CD1c-positive myeloid dendritic cell (primary cell): ENCODE measurements at regions not wholly inside any gene's neighbourhood (a gene's known extent, or its start where the extent isn't known, plus 50 kb on each side); places are given as distances from the start of the nearest gene placed in this dataset.
A peak's percentile ranks its signal among the peaks of the same experiment; 100 is the strongest.

ENCODE experiments used
- DNase-seq: peaks from one replicate; pipeline ENCODE4 v3.0.0-alpha.2; 2016; ENCODE audit errors: extremely low spot score

DNA sequence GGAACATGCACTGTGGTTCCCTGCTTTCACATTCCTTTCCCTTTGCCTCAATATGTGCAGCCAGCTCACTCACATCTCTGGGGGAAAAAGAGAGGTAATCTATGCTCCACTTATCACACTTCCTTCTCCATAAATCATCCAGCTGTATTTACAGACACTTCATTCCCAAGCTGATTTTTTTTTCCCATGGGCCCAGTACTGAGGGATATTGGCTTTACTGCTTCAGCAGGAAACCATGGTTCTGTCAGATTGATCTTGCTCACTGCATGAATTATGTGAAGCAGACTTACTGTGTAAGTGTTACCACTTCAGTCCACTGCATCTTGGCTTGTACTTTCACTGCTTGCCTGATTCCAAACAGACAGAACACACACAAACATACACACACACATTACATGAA is 555.6 kb downstream of the CCER1 start:
- DNase-seq: no peak

DNA sequence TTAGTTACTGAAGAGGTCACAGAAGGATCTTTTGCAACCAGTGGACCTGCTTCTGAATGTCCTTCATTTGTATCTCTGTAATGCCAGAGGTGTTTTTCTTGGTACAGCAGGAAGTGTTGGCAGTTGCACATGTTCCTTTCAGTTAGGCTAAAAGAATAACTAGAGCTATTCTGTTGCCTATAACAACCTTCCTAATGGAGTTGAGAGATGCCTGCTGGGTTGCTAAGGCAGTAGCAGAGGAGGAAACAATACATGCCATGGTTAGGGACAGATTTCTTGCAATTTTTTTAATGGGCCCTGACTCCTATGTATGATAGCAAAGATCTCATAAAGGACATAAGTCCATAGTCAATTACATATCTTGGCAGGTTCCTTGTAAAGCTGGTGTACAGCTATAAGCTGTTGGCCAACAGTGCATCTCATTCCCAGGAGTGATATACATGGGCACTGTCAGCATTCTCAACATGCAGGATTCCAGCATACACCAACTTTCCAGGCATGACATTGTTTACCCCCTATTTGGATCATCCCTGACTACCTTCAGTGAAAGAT is 556.6 kb downstream of the CCER1 start:
- no peak for DNase-seq

DNA sequence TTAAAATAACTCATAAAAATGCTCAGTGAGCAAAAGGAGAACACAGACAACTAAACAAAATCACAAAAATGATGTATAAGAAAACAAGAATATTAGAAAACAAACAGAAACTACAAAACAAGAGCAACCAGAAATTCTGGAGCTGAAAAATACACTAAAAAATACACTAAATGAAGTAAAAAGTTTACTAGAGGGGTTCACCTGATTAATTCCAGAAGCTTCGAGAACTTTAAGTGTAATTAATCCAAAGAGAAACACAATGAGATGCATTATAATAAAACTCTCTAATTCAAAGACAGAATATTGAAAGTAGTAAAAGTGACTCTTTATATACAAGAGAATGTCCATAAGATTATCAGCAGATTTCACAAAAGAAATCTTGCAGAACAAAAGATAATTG is 558.4 kb downstream of the CCER1 start:
- no peak for DNase-seq

DNA sequence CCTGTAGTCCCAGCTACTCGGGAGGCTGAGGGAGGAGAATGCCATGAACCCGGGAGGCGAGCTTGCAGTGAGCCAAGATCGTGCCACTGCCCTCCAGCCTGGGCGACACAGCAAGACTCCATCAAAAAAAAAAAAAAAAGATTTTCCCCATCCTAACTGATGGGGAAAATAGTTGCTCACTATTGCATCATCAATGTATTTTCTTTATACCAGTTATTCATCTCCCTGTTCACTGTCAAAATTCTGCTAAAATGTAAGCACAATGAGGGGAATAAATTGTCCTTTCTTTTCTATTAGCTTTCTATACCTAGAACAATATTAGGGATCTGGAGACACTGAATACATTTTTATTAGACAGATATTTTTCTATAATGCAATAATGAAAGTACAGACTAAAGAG is 561.3 kb downstream of the CCER1 start:
- no peak for DNase-seq

DNA sequence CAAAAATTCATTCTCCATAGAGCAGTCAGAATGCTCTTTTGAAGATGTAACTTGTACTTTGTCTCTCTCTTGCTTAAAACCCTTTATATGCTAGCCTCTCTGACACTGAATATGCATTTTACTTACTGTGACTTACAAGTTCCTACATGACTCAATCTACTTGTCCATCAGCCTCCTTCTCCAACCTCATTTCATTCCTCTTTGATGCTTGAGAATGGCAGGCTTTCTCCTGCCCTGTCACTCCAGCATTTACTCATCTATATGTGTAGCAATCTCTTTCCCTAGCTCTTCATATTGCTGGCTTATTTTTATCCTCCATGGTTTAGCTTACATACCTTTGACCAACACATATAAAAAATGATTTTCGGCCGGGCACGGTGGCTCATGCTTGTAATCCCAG is 561.9 kb downstream of the CCER1 start:
- DNase-seq: no peak

DNA sequence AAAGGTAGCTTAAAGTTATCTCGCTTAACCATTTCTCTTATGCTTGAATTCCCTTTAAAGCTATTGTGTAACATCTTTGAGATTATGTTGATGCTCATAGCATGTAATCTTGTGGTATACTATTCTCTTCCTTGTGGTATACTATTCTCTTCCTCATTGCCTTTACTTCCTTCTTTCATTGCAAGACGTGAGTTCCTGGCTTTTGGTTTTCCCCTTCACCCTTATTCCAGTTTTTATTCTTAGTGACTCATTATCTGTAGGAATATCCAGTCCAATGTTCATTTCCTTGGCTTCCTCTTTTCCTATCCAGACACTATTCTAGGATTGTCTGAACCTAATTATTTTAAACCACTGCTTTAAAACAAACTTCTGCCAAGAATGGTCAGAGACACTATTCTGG is 564.0 kb downstream of the CCER1 start:
- peak; percentile 15 for DNase-seq

DNA sequence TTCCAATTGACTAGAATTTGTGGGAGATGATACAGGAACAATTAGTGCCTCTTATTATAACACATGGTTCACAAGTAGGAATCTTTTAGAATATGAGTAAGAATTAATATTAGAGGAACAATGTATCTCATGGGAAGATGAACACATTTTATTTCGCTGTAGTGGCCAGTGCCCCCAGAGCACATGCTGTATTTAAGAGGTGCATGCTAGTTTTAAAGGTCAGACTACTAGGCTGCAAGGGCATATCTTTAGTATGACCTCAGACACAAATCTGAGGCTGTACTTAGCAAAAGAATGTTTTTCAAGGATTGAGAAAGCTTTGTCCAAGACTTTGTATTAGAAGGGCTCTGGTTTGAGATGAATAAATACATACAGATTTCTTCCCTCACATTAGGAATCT is 586.9 kb downstream of the CCER1 start:
- DNase-seq: no peak

DNA sequence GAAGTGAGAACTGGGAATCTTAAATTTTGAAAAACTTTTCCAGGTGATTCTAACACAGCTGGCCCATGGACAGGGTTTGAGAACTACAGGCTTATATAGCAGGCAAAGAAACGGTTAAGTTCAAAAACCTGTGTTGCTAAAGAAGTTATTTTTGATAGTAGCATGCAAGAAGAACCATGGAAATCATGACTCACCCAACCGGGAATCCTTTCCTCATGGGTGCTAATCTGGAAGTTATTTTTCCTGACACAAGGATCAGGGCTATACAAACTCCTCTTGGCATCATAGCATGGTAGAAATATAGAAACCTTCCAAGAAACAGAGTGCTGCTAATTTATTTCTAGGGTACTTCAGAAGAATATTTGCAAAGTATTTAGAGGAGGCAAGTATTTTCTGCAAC is 588.7 kb downstream of the CCER1 start:
- DNase-seq: no peak

DNA sequence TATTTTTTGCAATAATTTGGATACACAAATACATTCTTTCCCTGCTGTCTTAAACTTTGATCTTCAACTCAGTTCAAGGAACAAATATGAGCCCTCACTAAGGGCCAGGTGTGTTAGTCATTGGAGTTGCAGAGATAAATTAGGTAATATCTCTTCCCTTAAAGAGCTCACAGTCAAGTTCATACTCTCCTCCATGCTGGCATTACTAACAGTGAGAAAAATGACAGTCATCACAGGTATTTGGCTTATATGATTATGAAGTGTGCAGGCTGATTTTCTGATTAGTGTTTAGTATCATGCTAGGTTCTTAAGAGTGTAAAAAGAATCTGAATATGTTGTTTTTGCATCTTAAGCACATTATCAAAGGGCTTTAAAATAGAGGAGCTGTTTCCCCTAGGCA is 594.7 kb downstream of the CCER1 start:
- DNase-seq: no peak

DNA sequence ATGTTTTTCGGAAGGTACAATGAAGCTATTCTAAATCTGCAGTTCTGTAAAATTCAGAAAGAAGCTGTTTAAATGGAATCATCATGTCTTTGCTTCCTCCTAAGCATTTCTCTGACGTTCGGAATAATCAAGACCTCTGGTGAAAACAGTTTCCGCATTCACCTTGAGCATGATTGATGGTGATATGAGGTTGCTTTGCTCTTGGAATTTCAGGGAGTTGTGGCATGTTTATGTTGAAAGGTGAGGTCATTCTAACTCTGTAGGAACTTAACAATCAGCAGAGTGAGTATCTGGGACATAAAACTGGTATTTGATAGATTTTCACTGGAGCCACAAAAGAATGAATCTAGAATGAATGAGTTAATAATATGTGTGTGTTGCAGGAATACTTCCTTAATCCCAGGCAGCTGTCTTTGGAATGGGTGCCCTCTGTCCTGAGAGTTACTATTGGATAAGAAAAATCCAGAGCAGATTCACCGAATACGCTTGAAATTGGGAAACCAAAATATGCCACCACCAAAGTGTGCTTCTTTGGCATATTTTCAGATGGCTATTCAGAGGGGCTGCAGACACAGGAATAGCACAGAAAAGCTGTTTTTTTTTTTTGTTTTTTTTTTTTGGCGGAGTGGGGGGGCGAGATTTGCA is 599.1 kb downstream of the CCER1 start:
- DNase-seq: no peak

DNA sequence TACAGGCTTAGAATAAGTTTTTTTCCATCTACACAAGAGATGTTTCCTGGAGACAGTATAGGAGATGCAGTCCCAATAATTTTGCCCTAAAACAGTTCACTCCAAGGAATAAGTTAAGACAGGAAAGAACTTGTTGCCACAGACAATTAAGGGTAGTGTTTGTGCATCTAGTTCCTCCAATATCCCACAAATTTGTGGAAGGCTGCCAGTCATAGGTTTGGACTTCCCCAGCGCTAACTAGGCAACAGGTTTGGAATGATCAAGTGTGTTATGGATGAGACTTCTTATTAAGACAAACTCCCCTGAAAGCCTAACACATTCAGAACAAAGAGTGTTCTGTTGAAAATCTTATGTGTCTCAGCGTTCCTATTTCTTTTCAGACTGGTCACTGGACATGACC is 611.0 kb downstream of the CCER1 start:
- DNase-seq: no peak

DNA sequence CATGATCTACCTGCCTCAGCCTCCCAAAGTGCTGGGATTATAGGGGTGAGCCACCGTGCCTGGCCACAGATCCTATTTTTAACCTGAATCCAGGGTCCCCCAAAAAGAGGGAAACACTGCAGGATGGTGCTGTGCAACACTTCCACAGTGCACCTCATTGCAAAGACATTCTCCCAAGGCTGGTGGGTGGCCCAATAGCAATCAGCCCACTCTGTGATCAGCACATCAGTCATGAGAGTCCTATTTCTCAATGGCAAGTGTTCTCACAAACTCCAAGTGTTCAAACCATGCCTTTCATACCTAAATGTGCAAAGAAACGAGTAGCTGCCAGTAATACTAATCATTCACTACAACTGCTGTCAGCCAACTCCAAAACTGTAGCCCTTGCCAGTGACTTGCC is 612.9 kb downstream of the CCER1 start:
- DNase-seq: no peak

DNA sequence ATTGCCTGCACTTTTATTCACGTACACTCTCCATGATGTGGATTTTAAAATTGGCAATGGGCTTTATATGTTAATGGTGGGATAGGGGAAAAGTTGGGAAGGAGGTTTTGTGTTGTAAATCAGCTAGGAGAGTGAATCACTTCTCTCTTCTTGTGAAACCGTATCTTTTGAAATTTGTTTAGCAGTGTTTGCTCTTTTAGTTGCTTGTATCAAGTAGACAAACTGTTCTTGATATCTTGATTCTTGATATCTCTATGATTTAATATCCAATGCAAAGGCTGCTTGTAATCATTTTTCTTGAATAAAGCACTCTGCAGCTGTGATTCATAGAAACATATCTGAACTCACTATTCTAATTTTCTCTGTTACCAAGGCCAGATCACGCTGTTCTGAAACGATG is 615.1 kb downstream of the CCER1 start:
- no peak for DNase-seq

DNA sequence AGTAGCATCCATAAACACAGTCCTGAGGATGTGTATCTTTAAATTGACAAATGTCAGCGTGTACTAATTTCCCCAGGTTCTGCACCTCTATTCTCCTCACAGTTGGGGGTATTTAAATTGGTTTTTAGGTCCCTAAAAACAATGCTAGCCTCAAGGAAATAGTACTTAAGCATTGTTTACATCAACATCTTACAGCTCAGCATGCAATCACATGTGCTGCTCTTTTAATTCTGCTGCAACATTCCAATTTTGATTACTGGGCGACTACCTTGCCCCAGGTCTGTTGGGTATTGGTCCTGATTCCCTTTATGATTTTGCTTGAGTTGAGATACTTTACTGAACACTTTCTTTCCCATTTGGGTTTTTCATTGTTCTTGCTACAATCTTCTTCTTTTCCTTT is 616.6 kb downstream of the CCER1 start:
- no peak for DNase-seq

DNA sequence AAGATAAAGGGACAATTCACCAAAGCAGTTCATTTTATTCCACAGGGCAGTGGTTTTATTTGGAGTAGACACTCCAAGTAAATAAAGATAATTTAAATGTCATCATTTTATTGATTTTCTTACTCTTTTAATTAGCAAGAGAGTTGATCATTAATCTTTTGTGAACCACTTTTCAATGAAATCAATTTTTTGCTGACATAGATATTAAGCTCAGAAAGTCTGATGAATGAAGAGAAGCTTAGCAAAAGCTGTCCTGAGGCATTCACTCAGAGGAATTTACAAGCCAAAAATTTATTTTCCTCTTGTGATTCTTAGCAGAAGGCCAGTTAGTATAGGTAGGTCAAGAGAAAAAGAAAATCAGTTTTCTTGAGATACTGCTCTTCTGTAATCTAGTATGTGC is 618.0 kb downstream of the CCER1 start:
- DNase-seq: no peak

DNA sequence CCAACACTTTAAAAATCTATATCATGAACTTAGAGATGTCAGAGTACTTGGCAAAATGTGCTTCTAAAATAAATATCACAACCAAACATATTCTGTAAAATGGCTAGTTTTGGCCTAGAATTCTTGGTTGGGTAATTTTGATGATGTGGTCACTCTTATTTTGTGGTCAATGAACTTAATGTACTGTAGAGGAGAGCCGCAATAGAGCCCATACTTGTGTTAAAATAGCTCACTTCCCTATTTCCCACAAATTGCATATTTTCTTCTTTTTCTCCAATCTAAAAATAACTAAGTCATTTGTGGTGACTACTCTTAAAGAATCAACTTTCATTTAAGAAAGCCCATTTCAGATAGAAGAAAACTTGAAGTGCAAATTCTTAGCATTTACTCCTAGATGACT is 619.4 kb downstream of the CCER1 start:
- peak; percentile 12 for DNase-seq

DNA sequence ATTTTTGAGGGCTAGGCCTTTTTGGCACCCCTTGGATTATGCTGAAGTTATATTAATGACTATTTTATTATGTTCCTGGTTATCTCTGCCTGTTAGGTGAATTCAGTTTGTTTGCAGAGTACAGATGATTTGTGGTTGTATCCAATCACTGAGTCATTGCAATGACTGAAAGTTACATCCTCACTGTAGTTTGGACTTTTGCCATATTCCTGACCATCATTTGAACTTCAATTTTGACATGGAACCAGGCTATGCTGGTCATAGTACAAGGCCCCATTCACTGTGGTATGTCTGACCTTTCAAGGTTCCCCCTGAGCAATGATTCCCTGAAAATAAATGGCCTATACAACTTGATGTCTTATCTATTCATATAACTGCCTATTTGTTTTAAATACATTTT is 621.0 kb downstream of the CCER1 start:
- DNase-seq: no peak

DNA sequence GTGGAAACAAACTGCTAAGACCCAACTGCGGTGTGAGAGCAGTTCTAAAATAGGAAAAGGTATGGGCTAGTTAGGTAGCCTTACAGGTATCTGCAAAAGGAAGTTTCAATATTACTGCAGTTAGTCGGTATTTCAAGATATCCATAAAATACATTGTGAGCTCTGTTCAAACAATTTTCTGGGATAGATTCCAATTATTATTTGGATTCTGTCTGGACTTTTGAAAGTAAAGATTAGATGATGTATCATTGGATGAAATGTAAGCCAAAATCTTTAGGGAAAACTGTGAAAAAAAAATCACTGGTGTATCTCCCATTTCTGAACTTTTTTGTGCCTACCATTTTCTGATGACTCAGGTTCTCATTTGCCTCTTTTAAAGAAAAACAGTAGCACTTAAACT is 621.6 kb downstream of the CCER1 start:
- DNase-seq: no peak

DNA sequence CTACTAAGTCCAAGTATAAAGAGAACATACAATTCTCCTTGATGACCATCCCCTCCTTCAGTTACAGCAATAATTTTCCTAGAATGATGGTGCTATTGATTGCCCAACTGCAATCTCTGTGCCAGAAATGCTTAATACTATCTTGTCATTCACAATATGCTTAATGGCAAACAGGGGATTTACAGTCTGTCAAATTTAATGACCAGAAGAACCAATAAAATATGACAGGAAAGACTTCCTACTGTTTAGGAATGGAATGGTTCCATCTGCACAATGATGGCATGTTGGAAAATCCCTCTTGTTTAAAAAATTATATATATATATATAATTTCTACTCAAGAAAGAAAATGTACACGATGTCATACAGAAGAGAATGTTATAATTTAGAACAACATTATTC is 623.2 kb downstream of the CCER1 start:
- DNase-seq: no peak

DNA sequence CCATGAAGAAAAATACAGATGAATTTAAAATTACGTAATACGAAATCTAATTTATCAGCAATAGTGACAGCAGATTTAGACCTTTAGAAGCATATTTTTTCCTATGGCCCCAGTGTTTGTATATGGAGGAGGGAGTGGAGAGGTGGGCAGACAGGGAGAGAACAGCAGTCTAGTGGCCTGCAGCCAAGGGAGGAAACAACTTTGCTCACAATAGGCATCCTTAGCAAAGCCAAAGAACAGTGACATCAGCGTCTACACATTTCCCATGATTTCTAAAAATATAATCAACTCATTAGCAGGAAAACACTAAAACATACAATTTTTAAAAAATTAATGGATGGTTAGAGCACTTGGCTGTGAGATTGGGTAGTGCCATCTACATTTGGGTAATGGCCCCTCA is 622.6 kb upstream of the ATP2B1 start:
- no peak for DNase-seq

DNA sequence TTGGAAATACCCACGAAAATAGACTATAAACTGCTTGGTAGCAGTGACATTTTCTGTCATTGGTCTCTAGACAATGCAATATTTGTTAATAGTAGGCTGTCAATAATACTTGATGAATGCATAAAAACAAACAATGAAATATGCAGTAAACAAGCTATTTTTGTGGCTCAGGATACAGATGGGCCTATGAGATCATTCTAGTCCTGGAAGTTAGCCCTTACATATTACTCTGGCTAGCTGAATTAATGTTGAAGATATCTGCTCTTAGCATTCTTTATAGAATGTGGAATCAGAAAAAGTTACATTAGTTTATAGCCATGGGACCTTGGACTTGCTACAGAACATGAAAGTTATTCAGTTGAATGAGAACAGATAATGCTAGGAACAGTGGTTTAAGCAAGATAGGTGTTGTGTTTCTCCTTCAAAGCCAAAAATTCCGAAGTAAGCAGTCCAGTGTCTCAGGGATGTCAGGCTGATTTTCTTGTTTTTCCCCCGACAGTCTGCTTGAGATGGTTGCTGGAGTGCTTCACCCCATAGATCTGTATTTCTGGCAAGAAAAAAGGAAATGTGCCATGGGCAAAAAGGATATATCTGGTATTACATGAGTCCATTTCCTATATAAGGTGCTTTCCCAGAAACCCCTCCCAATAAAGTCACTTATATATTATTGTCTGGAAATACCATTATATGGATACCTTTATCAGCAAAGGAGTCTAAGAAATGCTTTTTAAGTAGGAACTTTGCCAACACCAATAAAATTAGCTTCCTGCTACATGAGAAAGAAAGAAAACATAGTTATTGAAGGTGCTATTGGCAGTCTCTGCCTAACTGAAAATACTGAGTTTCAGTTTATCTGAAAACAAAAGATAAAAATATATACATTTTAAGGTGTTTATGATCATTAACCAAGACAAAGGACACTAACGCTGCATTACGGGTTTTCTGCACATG is 619.4 kb upstream of the ATP2B1 start:
- no peak for DNase-seq

DNA sequence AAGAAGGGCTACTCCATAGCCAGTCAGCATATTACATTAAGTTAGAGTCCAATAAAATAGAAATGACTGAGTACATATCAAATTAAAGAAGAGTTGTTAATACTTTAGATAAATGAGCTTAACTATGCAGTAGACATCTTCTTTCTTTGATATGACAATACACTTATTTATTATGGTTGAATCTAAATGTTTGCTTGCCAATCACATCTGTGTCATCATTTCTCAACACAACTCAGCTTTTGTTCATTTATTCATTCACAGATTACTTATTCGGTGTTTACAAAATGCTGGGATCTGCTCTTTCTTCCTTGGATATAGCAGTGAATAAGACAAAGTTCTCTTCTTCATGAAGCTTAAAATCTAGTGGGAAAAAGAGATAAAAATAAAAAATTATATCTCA is 614.6 kb upstream of the ATP2B1 start:
- no peak for DNase-seq

DNA sequence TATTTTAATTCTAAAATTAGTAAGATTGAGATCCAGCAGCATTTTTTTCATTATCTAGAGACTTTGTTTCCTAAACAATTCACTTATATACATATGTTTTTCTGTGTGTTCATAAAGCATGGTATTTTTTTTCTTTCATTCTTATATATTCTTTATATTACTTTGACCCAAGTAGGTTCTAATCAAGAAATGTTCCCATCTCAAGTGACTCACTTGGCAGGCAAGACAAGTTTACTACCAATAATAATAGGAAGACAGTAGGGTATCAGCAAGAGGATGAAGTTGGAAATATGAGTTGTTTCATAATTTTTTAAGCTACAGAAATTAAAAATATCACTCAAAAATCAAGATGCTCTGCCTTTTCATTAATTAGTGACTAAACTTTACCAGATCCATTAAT is 613.4 kb upstream of the ATP2B1 start:
- DNase-seq: no peak
